H1 (cell line): ENCODE measurements at regions not wholly inside any gene's neighbourhood (a gene's known extent, or its start where the extent isn't known, plus 50 kb on each side); places are given as distances from the start of the nearest gene placed in this dataset.

Experiments
- CTCF ChIA-PET: fragments of 300-600 bp; sonication (Branson Sonifier 250); formaldehyde crosslinking; loops from one replicate; lab custom pipeline; 2021; ENCODE audit not compliant: partially characterized antibody; lab: Charles Lee
- POLR2A ChIA-PET: fragments of 300-600 bp; sonication (Branson Sonifier 250); formaldehyde crosslinking; loops from one replicate; lab custom pipeline; 2021; ENCODE audit warnings: inconsistent platforms; ENCODE audit not compliant: partially characterized antibody; lab: Charles Lee
- DNase-seq, 2 experiments: peaks; one replicate each; pipeline versions ENCODE4 v3.0.0 to v3.0.0-alpha.2; 2010 to 2022; ENCODE audit warnings: low spot score in 2 of 2, low read depth in 1 of 2, mixed read lengths in 1 of 2
- FAIRE-seq: peaks from 2 replicates; lab custom pipeline; 2011; peaks lifted over from hg19 to GRCh38; lab: Jason Lieb, UNC
- H2AFZ ChIP-seq: 2 replicates; pipeline ENCODE4 v1.8.1; 2012; ENCODE audit warnings: low read length, inconsistent platforms
- H2AK5ac ChIP-seq: 2 replicates; pipeline ENCODE4 v1.6.1; 2013; ENCODE audit warnings: low read depth, low read length
- H2BK120ac ChIP-seq: replicated peaks from 2 replicates; pipeline ENCODE3; 2013; ENCODE audit warnings: low read depth, low read length, inconsistent platforms
- H2BK12ac ChIP-seq: 2 replicates; pipeline ENCODE4 v1.6.1; 2013; ENCODE audit warnings: low read depth, low read length
- H2BK15ac ChIP-seq: 2 replicates; pipeline ENCODE4 v1.6.1; 2013; ENCODE audit warnings: low read length
- H2BK20ac ChIP-seq: 2 replicates; pipeline ENCODE4 v1.6.1; 2013; ENCODE audit warnings: low read length
- H2BK5ac ChIP-seq: 2 replicates; pipeline ENCODE4 v1.6.1; 2013; ENCODE audit warnings: low read depth, low read length
- H3K14ac ChIP-seq: 2 replicates; pipeline ENCODE4 v1.6.1; 2013; ENCODE audit warnings: inconsistent platforms; ENCODE audit not compliant: insufficient read length
- H3K18ac ChIP-seq: 2 replicates; pipeline ENCODE4 v1.6.1; 2013; ENCODE audit warnings: low read length; ENCODE audit errors: extremely low read depth
- H3K23ac ChIP-seq: 2 replicates; pipeline ENCODE4 v1.6.1; 2013; ENCODE audit warnings: inconsistent platforms; ENCODE audit not compliant: insufficient read length
- H3K23me2 ChIP-seq: 2 replicates; pipeline ENCODE4 v1.6.1; 2013; ENCODE audit warnings: low read depth, low read length
- H3K27ac ChIP-seq: 2 replicates; pipeline ENCODE4 v1.6.1; 2011; ENCODE audit warnings: low read depth, low read length, inconsistent platforms
- H3K27me3 ChIP-seq, 4 experiments: replicated peaks in 1 of 4; 1 replicate in 1 of 4; 2 replicates in 3 of 4; pipeline versions ENCODE4 v1.6.1 to v1.8.1; 2011 to 2013; ENCODE audit warnings: low read length in 3 of 4, mild to moderate bottlenecking in 3 of 4, inconsistent platforms in 2 of 4, mixed read lengths in 2 of 4, moderate library complexity in 1 of 4; ENCODE audit not compliant: control insufficient read depth in 3 of 4, insufficient read depth in 3 of 4; ENCODE audit errors: extremely low read depth in 1 of 4
- H3K36me3 ChIP-seq, 4 experiments: 2 replicates each; pipeline versions ENCODE4 v1.6.1 to v1.8.1; 2011 to 2013; ENCODE audit warnings: mild to moderate bottlenecking in 4 of 4, low read length in 3 of 4, moderate library complexity in 2 of 4, control low read depth in 1 of 4, inconsistent platforms in 1 of 4; ENCODE audit not compliant: insufficient read depth in 4 of 4, control insufficient read depth in 2 of 4
- H3K4ac ChIP-seq: replicated peaks from 2 replicates; pipeline ENCODE3; 2013; ENCODE audit warnings: low read length, low read depth, mixed read lengths, inconsistent platforms; ENCODE audit not compliant: insufficient read length
- H3K4me1 ChIP-seq, 4 experiments: replicated peaks in 1 of 4; 1 replicate in 1 of 4; 2 replicates in 3 of 4; pipeline versions ENCODE4 v1.6.1 to v1.8.1; 2011 to 2013; ENCODE audit warnings: low read length in 3 of 4, inconsistent platforms in 2 of 4, mixed read lengths in 1 of 4; ENCODE audit not compliant: insufficient read depth in 4 of 4, control insufficient read depth in 3 of 4
- H3K4me2 ChIP-seq, 2 experiments: 2 replicates each; pipeline versions ENCODE4 v1.6.1 to v1.8.1; 2011 to 2013; ENCODE audit warnings: low read depth in 2 of 2, low read length in 2 of 2, control low read depth in 1 of 2, inconsistent platforms in 1 of 2, mild to moderate bottlenecking in 1 of 2; ENCODE audit not compliant: insufficient read depth in 1 of 2
- H3K4me3 ChIP-seq, 4 experiments: fragments of 200-600, 300-600 bp in 1 of 4; sonication (generic), shearing (Covaris generic), sonication (Bioruptor Twin) in 1 of 4; 2 replicates each; pipeline versions ENCODE4 v1.5.1 to v1.8.1; 2011 to 2016; ENCODE audit warnings: low read length in 4 of 4, low read depth in 3 of 4, control low read depth in 2 of 4, inconsistent platforms in 2 of 4, mild to moderate bottlenecking in 2 of 4, mixed read lengths in 1 of 4, moderate library complexity in 1 of 4; ENCODE audit not compliant: insufficient read depth in 2 of 4; ENCODE audit errors: extremely low read depth in 1 of 4
- H3K56ac ChIP-seq: replicated peaks from 2 replicates; pipeline ENCODE3; 2013; ENCODE audit warnings: low read depth, mild to moderate bottlenecking, mixed read lengths, low read length, inconsistent platforms; ENCODE audit not compliant: insufficient read length
- H3K79me1 ChIP-seq: 2 replicates; pipeline ENCODE4 v1.6.1; 2013; ENCODE audit warnings: low read depth, low read length, control low read depth
- H3K79me2 ChIP-seq, 2 experiments: 2 replicates each; pipeline versions ENCODE4 v1.6.1 to v1.8.1; 2012 to 2013; ENCODE audit warnings: low read length in 2 of 2, mild to moderate bottlenecking in 2 of 2, inconsistent platforms in 1 of 2; ENCODE audit not compliant: insufficient read depth in 2 of 2, control insufficient read depth in 1 of 2
- H3K9ac ChIP-seq, 4 experiments: replicated peaks in 1 of 4; 1 replicate in 1 of 4; 2 replicates in 3 of 4; pipeline versions ENCODE4 v1.6.1 to v1.8.1; 2011 to 2013; ENCODE audit warnings: low read depth in 3 of 4, low read length in 3 of 4, control low read depth in 2 of 4, mild to moderate bottlenecking in 2 of 4, moderate library complexity in 2 of 4, inconsistent platforms in 1 of 4; ENCODE audit errors: extremely low read depth in 1 of 4
- H3K9me3 ChIP-seq, 2 experiments: 2 replicates each; pipeline versions ENCODE4 v1.6.1 to v1.8.1; 2012 to 2013; ENCODE audit warnings: mild to moderate bottlenecking in 2 of 2, moderate library complexity in 2 of 2, control low read depth in 1 of 2, inconsistent platforms in 1 of 2, low read depth in 1 of 2, low read length in 1 of 2, mixed read lengths in 1 of 2; ENCODE audit not compliant: insufficient read depth in 2 of 2
- H4K20me1 ChIP-seq, 2 experiments: replicated peaks in 1 of 2; 2 replicates each; pipeline versions ENCODE3 to v1.8.1; 2011 to 2013; ENCODE audit warnings: inconsistent platforms in 2 of 2, low read length in 2 of 2, mild to moderate bottlenecking in 1 of 2; ENCODE audit not compliant: insufficient read depth in 2 of 2, control insufficient read depth in 1 of 2
- H4K5ac ChIP-seq: 2 replicates; pipeline ENCODE4 v1.6.1; 2013; ENCODE audit warnings: low read length, low read depth, mixed read lengths, inconsistent platforms; ENCODE audit not compliant: insufficient read length
- H4K8ac ChIP-seq: 2 replicates; pipeline ENCODE4 v1.8.0; 2013; ENCODE audit warnings: mild to moderate bottlenecking, moderate library complexity, low read length, inconsistent platforms; ENCODE audit not compliant: insufficient read depth; ENCODE audit errors: extremely low read depth
- H4K91ac ChIP-seq: replicated peaks from 2 replicates; pipeline ENCODE3; 2013; ENCODE audit warnings: low read length, mixed read lengths, inconsistent platforms; ENCODE audit not compliant: insufficient read length
- ASH2L ChIP-seq: fragments of 200-600, 300-600 bp; sonication (generic); IDR thresholded peaks from one replicate; pipeline ENCODE4 v1.7.1; 2017; ENCODE audit warnings: low read length
- CBX8 ChIP-seq: fragments of 300-800, 300-1000 bp; sonication (generic); IDR thresholded peaks from 2 replicates; pipeline ENCODE4 v1.7.1; 2016; ENCODE audit warnings: low read depth, low read length, borderline replicate concordance
- CEBPB ChIP-seq: IDR thresholded peaks from 2 replicates; pipeline ENCODE4 v1.6.1; 2012; ENCODE audit warnings: low read depth, low read length
- CREB1 ChIP-seq: IDR thresholded peaks from 2 replicates; pipeline ENCODE4 v1.6.1; 2012; ENCODE audit warnings: inconsistent platforms
- CTBP2 ChIP-seq: IDR thresholded peaks from 2 replicates; pipeline ENCODE4 v1.7.0; 2011; ENCODE audit warnings: borderline replicate concordance, mild to moderate bottlenecking, moderate library complexity, mixed read lengths, low read length; ENCODE audit not compliant: insufficient read depth, insufficient read length
- EP300 ChIP-seq, 2 experiments: IDR thresholded peaks; 1 replicate in 1 of 2; 2 replicates in 1 of 2; pipeline ENCODE4 v1.6.1; 2011 to 2012; ENCODE audit warnings: low read depth in 2 of 2, low read length in 2 of 2, mild to moderate bottlenecking in 2 of 2, borderline replicate concordance in 1 of 2, inconsistent platforms in 1 of 2, moderate library complexity in 1 of 2
- GABPA ChIP-seq: IDR thresholded peaks from 2 replicates; pipeline ENCODE4 v1.6.1; 2011; ENCODE audit warnings: mild to moderate bottlenecking, low read length, moderate library complexity, borderline replicate concordance; ENCODE audit not compliant: insufficient read depth
- KDM5A ChIP-seq: fragments of 200-600 bp; IDR thresholded peaks from 2 replicates; pipeline ENCODE4 v1.7.1; 2012; ENCODE audit warnings: mild to moderate bottlenecking, low read length, inconsistent platforms, mixed read lengths
- NRF1 ChIP-seq: IDR thresholded peaks from 2 replicates; pipeline ENCODE4 v1.6.1; 2011; ENCODE audit warnings: mild to moderate bottlenecking, low read depth, low read length, improper control_type of control experiment
- POLR2A ChIP-seq, 2 experiments: IDR thresholded peaks; 1 replicate in 1 of 2; 2 replicates in 1 of 2; pipeline ENCODE4 v1.6.1; 2011; ENCODE audit warnings: low read depth in 2 of 2, low read length in 2 of 2, mild to moderate bottlenecking in 2 of 2; ENCODE audit errors: control extremely low read depth in 1 of 2
- SAP30 ChIP-seq: fragments of 300-600 bp; sonication (generic); IDR thresholded peaks from 2 replicates; pipeline ENCODE4 v1.7.1; 2012; ENCODE audit warnings: low read length, moderate library complexity, mild to moderate bottlenecking, inconsistent platforms; ENCODE audit not compliant: insufficient read depth, insufficient replicate concordance
- TAF1 ChIP-seq: IDR thresholded peaks from 2 replicates; pipeline ENCODE4 v1.6.1; 2011; ENCODE audit warnings: mild to moderate bottlenecking, low read depth, low read length
- USF2 ChIP-seq: IDR thresholded peaks from 2 replicates; pipeline ENCODE4 v1.6.1; 2011; ENCODE audit warnings: low read length, improper control_type of control experiment
- WGBS, 2 experiments: shearing (Covaris generic) in 1 of 2; methylation state at CpG; one replicate each; pipeline versions ENCODE4 v1.1.6 to v1.1.7; 2013 to 2015; ENCODE audit warnings: low lambda C conversion rate in 2 of 2, mixed read lengths in 2 of 2, inconsistent platforms in 1 of 2, low coverage in 1 of 2, missing lambda C conversion rate in 1 of 2; ENCODE audit not compliant: insufficient replicate concordance in 2 of 2, insufficient coverage in 1 of 2, insufficient read length in 1 of 2; ENCODE audit errors: extremely low coverage in 1 of 2, missing lambda C conversion rate in 1 of 2; 5-methylcytosine and 5-hydroxymethylcytosine counted together

- H3K4me2 ChIP-seq = no peak overlapping the region
- no peak overlapping the region for H2BK120ac ChIP-seq
- H3K9me3 ChIP-seq = no peaks in the 10 kb centered on the region
- H4K91ac ChIP-seq = no peak overlapping the region
- no peaks in the 10 kb centered on the region for H3K23me2 ChIP-seq
- H3K4me3 ChIP-seq = no peak overlapping the region
- 95% methylated on average over 7 of the region's 8 CpGs; no CpG with 5 or more reads in 1 of the 2 experiments for WGBS, 2 experiments
- H3K79me2 ChIP-seq = peaks cover 0 to 14% of the 10 kb centered on the region in 2 experiments; a peak in 2 of 4 replicates
- H3K79me1 ChIP-seq = no peaks in the 10 kb centered on the region
- H3K14ac ChIP-seq = no peak overlapping the region
- peaks cover 0 to 2% of the 10 kb centered on the region in 2 experiments for H4K20me1 ChIP-seq
- no peak overlapping the region for H3K18ac ChIP-seq
- no peak overlapping the region for H3K4ac ChIP-seq
- CTCF ChIA-PET = interaction anchor here (1.0 kb wide), 1 partner anchor 10 kb away, joined by 5 read pairs; no protein-coding TSS in a partner anchor
- POLR2A ChIA-PET = interaction anchor here (0.9 kb wide), 1 partner anchor 9 kb away, joined by 3 read pairs; no protein-coding TSS in a partner anchor
- H3K36me3 ChIP-seq = peaks cover 0 to 43% (median 1%) of the 10 kb centered on the region in 4 experiments; a peak in 4 of 8 replicates
- no peaks in the 10 kb centered on the region for H3K4me1 ChIP-seq
- no peak overlapping the region for H2BK15ac ChIP-seq
- DNase-seq = no peak
- H3K27me3 ChIP-seq = no peaks in the 10 kb centered on the region
- no peak overlapping the region for H2AFZ ChIP-seq
- H4K8ac ChIP-seq = no peak overlapping the region
- no peak overlapping the region for H3K27ac ChIP-seq
- FAIRE-seq = no peak
- no peak overlapping the region for H2BK20ac ChIP-seq
- H4K5ac ChIP-seq = no peak overlapping the region
- H3K9ac ChIP-seq = no peak overlapping the region
- no peak overlapping the region for H3K23ac ChIP-seq
- no peak overlapping the region for H2AK5ac ChIP-seq
- H2BK12ac ChIP-seq = no peak overlapping the region
- no peak overlapping the region for H2BK5ac ChIP-seq
- H3K56ac ChIP-seq = no peak overlapping the region
- no peak for TF ChIP-seq POLR2A (IDR thresholded peaks at IDR 0.05; ENCODE audit: control extremely low read depth in 1 of 2, low read depth in 2 of 2, low read length in 2 of 2)
- no peak for TF ChIP-seq EP300 (IDR thresholded peaks at IDR 0.05; ENCODE audit: borderline replicate concordance in 1 of 2, low read depth in 2 of 2, low read length in 2 of 2)
- TF ChIP-seq SAP30 = no peak
- TF ChIP-seq NRF1 = no peak
- TF ChIP-seq CTBP2 = no peak
- TF ChIP-seq CEBPB = no peak
- TF ChIP-seq KDM5A = no peak
- TF ChIP-seq CREB1 = no peak
- no peak for TF ChIP-seq ASH2L
- no peak for TF ChIP-seq TAF1
- no peak for TF ChIP-seq GABPA
- no peak for TF ChIP-seq USF2
- TF ChIP-seq CBX8 = no peak
These were observed 61.4 kb upstream of the ZCCHC13 start for GRCh38 chrX:74242484-74243138.
